ENCODE measurements at regions not wholly inside any gene's neighbourhood (a gene's known extent, or its start where the extent isn't known, plus 50 kb on each side); places are given as distances from the start of the nearest gene placed in this dataset.

GRCh38 chr6:56381801-56382251 is 134.4 kb upstream of the COL21A1 start:
- no peak overlapping the region for H3K9ac ChIP-seq (replicated peaks in 1 of 4; ENCODE audit: extremely low read depth in 1 of 4, low read depth in 3 of 4, low read length in 3 of 4)
- no peak overlapping the region for H2BK15ac ChIP-seq (ENCODE audit: low read length)
- H3K79me2 ChIP-seq (ENCODE audit: control insufficient read depth in 1 of 2, insufficient read depth in 2 of 2, low read length in 2 of 2): no peaks in the 10 kb centered on the region
- H4K91ac ChIP-seq (replicated peaks; ENCODE audit: insufficient read length, low read length): no peak overlapping the region
- 92% methylated on average over 4 of the region's 4 CpGs; no CpG with 5 or more reads in 1 of the 2 experiments for WGBS, 2 experiments (ENCODE audit: extremely low coverage in 1 of 2, insufficient coverage in 1 of 2, insufficient read length in 1 of 2, insufficient replicate concordance in 2 of 2, low coverage in 1 of 2, low lambda C conversion rate in 2 of 2, missing lambda C conversion rate in 1 of 2)
- no peak overlapping the region for H2AFZ ChIP-seq (ENCODE audit: low read length)
- H3K23me2 ChIP-seq (ENCODE audit: low read depth, low read length): no peaks in the 10 kb centered on the region; the same call in 1 of the 2 replicates
- no peak overlapping the region for H4K5ac ChIP-seq (ENCODE audit: insufficient read length, low read depth, low read length)
- H2BK20ac ChIP-seq (ENCODE audit: low read length): no peak overlapping the region
- no peaks in the 10 kb centered on the region for H3K9me3 ChIP-seq (ENCODE audit: insufficient read depth in 2 of 2, low read depth in 1 of 2, low read length in 1 of 2)
- no peak overlapping the region for H3K4me2 ChIP-seq (ENCODE audit: insufficient read depth in 1 of 2, low read depth in 2 of 2, low read length in 2 of 2)
- no peaks in the 10 kb centered on the region for H4K20me1 ChIP-seq (replicated peaks in 1 of 2; ENCODE audit: control insufficient read depth in 1 of 2, insufficient read depth in 2 of 2, low read length in 2 of 2)
- H2BK5ac ChIP-seq (ENCODE audit: low read depth, low read length): no peak overlapping the region
- no peaks in the 10 kb centered on the region for H3K79me1 ChIP-seq (ENCODE audit: low read depth, low read length)
- H2BK120ac ChIP-seq (replicated peaks; ENCODE audit: low read depth, low read length): no peak overlapping the region
- no peak overlapping the region for H3K14ac ChIP-seq (ENCODE audit: insufficient read length)
- ChIA-PET CTCF (ENCODE audit: partially characterized antibody) (interaction anchor here (0.6 to 1.0 kb wide), 2 partner anchors 20 to 57 kb away, joined by 3 read pairs; no protein-coding TSS in a partner anchor), POLR2A (ENCODE audit: partially characterized antibody) (no interaction called here)
- H3K56ac ChIP-seq (replicated peaks; ENCODE audit: insufficient read length, low read depth, low read length): no peak overlapping the region
- H3K4me3 ChIP-seq (ENCODE audit: extremely low read depth in 1 of 4, insufficient read depth in 2 of 4, low read depth in 3 of 4, low read length in 4 of 4): no peak overlapping the region
- TF ChIP-seq SRF (IDR thresholded peaks at IDR 0.05; ENCODE audit: low read depth, low read length) (no peak), PHF8 (conservative IDR thresholded peaks at IDR 0.05; ENCODE audit: low read depth, low read length) (no peak), ZNF274 (IDR thresholded peaks at IDR 0.05; ENCODE audit: borderline replicate concordance, extremely low read depth, low read length) (no peak), GABPA (IDR thresholded peaks at IDR 0.05; ENCODE audit: borderline replicate concordance, insufficient read depth, low read length) (no peak), EZH2 (IDR thresholded peaks at IDR 0.05; ENCODE audit: low read depth, low read length, severe bottlenecking) (no peak), NANOG (IDR thresholded peaks at IDR 0.05; ENCODE audit: insufficient read depth, low read depth, low read length, poor library complexity, severe bottlenecking) (no peak), TAF1 (IDR thresholded peaks at IDR 0.05; ENCODE audit: low read depth, low read length) (no peak), SIRT6 (IDR thresholded peaks at IDR 0.05; ENCODE audit: low read length) (no peak), FOSL1 (IDR thresholded peaks at IDR 0.05; ENCODE audit: insufficient read depth, low read depth, low read length) (no peak), BCL11A (IDR thresholded peaks at IDR 0.05; ENCODE audit: low read depth in 2 of 2, low read length in 2 of 2) (no peak)
- TF ChIP-seq, protein P1, sequence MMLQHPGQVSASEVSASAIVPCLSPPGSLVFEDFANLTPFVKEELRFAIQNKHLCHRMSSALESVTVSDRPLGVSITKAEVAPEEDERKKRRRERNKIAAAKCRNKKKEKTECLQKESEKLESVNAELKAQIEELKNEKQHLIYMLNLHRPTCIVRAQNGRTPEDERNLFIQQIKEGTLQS (IDR thresholded peaks at IDR 0.05; ENCODE audit: insufficient read depth, low read depth, low read length): no peak
- no peak overlapping the region for H3K18ac ChIP-seq (ENCODE audit: extremely low read depth, low read length)
- no peaks in the 10 kb centered on the region for H3K4me1 ChIP-seq (replicated peaks in 1 of 4; ENCODE audit: control insufficient read depth in 3 of 4, insufficient read depth in 4 of 4, low read length in 3 of 4)
- no peak overlapping the region for H3K27ac ChIP-seq (ENCODE audit: low read depth, low read length)
- H3K36me3 ChIP-seq (ENCODE audit: control insufficient read depth in 2 of 4, insufficient read depth in 4 of 4, low read length in 3 of 4): no peaks in the 10 kb centered on the region
- H3K23ac ChIP-seq (ENCODE audit: insufficient read length): no peak overlapping the region
- no peak for FAIRE-seq
- H2AK5ac ChIP-seq (ENCODE audit: low read depth, low read length): no peak overlapping the region
- no peak overlapping the region for H4K8ac ChIP-seq (ENCODE audit: extremely low read depth, insufficient read depth, low read length)
- DNase-seq (ENCODE audit: low read depth in 1 of 2, low spot score in 2 of 2): no peak
- H2BK12ac ChIP-seq (ENCODE audit: low read depth, low read length): no peak overlapping the region
- H3K4ac ChIP-seq (replicated peaks; ENCODE audit: insufficient read length, low read depth, low read length): no peak overlapping the region
- H3K27me3 ChIP-seq (replicated peaks in 1 of 4; ENCODE audit: control insufficient read depth in 3 of 4, extremely low read depth in 1 of 4, insufficient read depth in 3 of 4, low read length in 3 of 4): no peaks in the 10 kb centered on the region
